Thoracic aorta (tissue), 2 donors: ENCODE measurements at regions not wholly inside any gene's neighbourhood (a gene's known extent, or its start where the extent isn't known, plus 50 kb on each side); places are given as distances from the start of the nearest gene placed in this dataset.
A peak's percentile ranks its signal among the peaks of the same experiment; 100 is the strongest.
"Not testable (repeated sequence)": the region's sequence is repeated elsewhere in the genome, so short reads cannot be mapped to it uniquely, and the experiment has no call there.

Experiments used
- ATAC-seq: fragments of 150-250 bp; one replicate; pipeline ENCODE4 v1.8.0; 2017; ENCODE audit warnings: low read depth; ENCODE audit not compliant: insufficient number of reproducible peaks, low FRiP score
- DNase-seq: peaks from one replicate; pipeline ENCODE4 v3.0.0-alpha.2; 2020; ENCODE audit warnings: low spot score
- H3K27ac ChIP-seq, 2 donors: fragments of 200-600 bp; sonication (generic); 1 replicate in 1 of 2; 2 replicates in 1 of 2; pipeline ENCODE4 v1.5.1; 2016; ENCODE audit warnings: mild to moderate bottlenecking in 2 of 2, moderate library complexity in 2 of 2
- H3K27me3 ChIP-seq: fragments of 200-600 bp; sonication (generic); replicated peaks from 2 replicates; pipeline ENCODE4 v1.6.0; 2016; ENCODE audit warnings: mild to moderate bottlenecking; ENCODE audit not compliant: insufficient read depth
- H3K36me3 ChIP-seq: fragments of 200-600 bp; sonication (generic); one replicate; pipeline ENCODE4 v1.5.1; 2016
- H3K4me1 ChIP-seq, 2 donors: fragments of 200-600 bp; sonication (generic); 1 replicate in 1 of 2; 2 replicates in 1 of 2; pipeline versions ENCODE4 v1.5.1 to v1.6.0; 2016; ENCODE audit warnings: low read depth in 2 of 2, mild to moderate bottlenecking in 1 of 2; ENCODE audit not compliant: control insufficient read depth in 1 of 2
- H3K4me3 ChIP-seq: fragments of 200-600 bp; sonication (generic); 2 replicates; pipeline ENCODE4 v1.5.1; 2016; ENCODE audit warnings: mild to moderate bottlenecking
- H3K9me3 ChIP-seq: fragments of 200-600 bp; sonication (generic); 2 replicates; pipeline ENCODE4 v1.5.1; 2016
- CTCF ChIP-seq: fragments of 200-600 bp; sonication (generic); IDR thresholded peaks from one replicate; pipeline ENCODE4 v1.5.1; 2019; ENCODE audit warnings: antibody characterized with exemption

DNA sequence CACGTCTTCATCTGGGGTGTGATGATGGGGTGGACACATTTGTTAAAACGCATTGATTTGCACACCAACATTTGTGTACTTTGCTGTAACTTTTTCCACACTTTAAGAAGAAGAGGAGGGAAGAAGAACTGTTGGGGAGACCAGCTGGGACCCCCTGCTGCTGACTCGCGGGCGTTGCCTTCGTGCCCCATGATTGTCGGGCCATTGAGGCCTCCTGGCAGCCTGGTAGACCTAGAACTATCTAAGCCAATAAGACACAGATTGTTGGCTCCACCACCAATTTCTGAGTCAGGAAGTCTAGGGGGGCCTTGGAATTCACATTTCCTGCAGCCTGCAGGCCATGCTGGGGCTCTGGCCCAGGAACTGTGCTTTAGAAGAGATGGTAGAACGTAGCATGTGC is 105.5 kb downstream of the TNFRSF13B start:
- no peaks in the 10 kb centered on the region for H3K36me3 ChIP-seq

GRCh38 chr17:16865704-16866103 is 106.2 kb downstream of the TNFRSF13B start:
- not testable (repeated sequence) for H3K27ac ChIP-seq, H3K4me3 ChIP-seq, DNase-seq, H3K27me3 ChIP-seq, H3K36me3 ChIP-seq, H3K9me3 ChIP-seq
- ATAC-seq, result peak; percentile 71
- peaks cover 0 to 16% of the 10 kb centered on the region in 2 donors for H3K4me1 ChIP-seq

More for the DNA sequence above, 105.5 kb downstream of the TNFRSF13B start:
- H3K27ac ChIP-seq, result no peak overlapping the region
- no peak overlapping the region for H3K4me3 ChIP-seq
- peaks cover 0 to 17% of the 10 kb centered on the region in 2 donors for H3K4me1 ChIP-seq
- H3K27me3 ChIP-seq, result no peaks in the 10 kb centered on the region
- no peak for ATAC-seq
- no peak for DNase-seq
- no peak for TF ChIP-seq CTCF
- H3K9me3 ChIP-seq, result no peaks in the 10 kb centered on the region

DNA sequence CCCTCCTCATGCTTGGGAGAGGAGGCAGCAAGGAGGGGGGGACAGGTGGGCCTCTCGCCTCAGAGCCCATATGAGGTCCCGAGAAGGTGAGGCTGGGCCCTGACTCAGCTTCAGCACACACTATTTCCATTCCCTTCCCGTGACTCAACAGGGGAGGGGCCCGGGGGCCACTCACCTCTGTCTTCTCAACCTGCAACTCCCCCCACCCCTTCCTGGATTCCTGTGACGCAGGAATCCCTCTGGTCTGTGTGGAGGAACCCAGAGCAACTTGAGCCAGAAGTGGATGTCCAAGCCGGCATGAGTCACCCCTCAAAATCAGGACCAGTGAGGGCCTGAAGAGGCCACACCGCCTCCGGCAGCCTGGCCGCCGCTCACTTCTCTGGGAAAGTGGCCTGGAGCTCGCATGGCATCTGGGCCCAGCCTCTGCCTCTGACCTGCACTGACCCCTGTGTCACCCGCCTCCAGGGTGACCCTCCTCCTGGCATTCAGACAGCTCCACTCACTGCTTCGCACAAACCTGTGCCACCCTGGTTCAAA is 106.8 kb downstream of the TNFRSF13B start:
- not testable (repeated sequence) for H3K36me3 ChIP-seq, DNase-seq, H3K4me3 ChIP-seq, H3K27ac ChIP-seq, H3K27me3 ChIP-seq, H3K9me3 ChIP-seq
- H3K4me1 ChIP-seq, result peaks cover 0 to 10% of the 10 kb centered on the region in 2 donors
- peak; percentile 55 for ATAC-seq

DNA sequence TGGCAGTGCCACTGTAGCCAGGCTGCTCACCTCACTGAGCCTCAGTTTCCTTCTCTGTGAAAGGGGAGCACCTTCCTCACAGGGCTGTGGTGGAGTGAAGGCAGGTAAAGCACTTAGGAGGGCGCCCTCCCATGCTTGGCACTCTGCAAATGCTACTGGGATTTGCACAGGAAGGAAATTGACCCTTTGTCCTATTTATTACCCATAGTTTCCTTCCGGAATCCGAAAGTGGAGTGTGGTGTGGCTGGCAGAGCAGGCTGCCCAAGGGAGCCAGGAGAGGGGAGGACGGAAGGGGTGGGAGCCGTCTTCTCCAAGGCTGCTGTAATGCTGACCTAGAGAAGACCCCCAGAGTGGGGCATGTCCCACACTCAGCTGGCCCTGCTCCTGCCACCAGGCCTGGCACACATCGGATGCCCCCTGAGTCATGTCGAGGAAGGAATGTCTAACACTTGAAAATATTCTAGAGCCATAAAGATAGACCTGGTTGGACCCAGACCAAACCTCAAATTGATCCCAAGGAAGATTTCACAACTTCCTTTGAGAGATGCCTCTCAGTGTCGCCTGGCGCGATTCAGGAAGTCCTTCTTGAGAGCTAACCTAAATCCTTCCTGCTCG is 107.3 kb downstream of the TNFRSF13B start:
- not testable (repeated sequence) for ATAC-seq, H3K27me3 ChIP-seq

GRCh38 chr17:16861152-16861551 is 110.8 kb downstream of the TNFRSF13B start:
- DNase-seq, H3K9me3 ChIP-seq, H3K4me3 ChIP-seq, H3K27ac ChIP-seq, H3K27me3 ChIP-seq, H3K4me1 ChIP-seq, H3K36me3 ChIP-seq, ATAC-seq: not testable (repeated sequence)

More for the DNA sequence above, 107.3 kb downstream of the TNFRSF13B start:
- not testable (repeated sequence) for H3K27ac ChIP-seq, DNase-seq, H3K36me3 ChIP-seq, H3K4me1 ChIP-seq, H3K4me3 ChIP-seq, H3K9me3 ChIP-seq

DNA sequence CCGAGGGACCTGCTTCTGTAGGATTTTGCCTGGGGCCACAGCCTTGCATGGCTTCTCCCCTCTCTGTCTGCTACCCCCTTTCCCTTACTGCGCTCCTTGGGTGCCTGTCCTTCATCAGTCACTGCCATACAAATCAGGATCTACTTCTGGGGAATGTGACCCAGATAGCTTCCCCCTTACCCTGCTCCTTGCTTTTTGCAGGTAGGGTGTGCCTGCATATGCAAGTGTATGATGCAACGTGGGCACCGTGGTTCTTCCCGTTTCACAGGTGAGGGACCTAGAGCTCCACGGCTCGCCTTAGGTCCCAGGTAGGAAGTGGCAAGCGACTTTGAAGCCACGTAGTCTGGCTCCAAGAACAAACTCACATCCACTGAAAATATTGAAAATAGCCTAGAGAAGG is 111.5 kb downstream of the TNFRSF13B start:
- not testable (repeated sequence) for DNase-seq, H3K4me1 ChIP-seq, H3K27ac ChIP-seq, H3K27me3 ChIP-seq, H3K9me3 ChIP-seq, ATAC-seq, H3K36me3 ChIP-seq, H3K4me3 ChIP-seq

DNA sequence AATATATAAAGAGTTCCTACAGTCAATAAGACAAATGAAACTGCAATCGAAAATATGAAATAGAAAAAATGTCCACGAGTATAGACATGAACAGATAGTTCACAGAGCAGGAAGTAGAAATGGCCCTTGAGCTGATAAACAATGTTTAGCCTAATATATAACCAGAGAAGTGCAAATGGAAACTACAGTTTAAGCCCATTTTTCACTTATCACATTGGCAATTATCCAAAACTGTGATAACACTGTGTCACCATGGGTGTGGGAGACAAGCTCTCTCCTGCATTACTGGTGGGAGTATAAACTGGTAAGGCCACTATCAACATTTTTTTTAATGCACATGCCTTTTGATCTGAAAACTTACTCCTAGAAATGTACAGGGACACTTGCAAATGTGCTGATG is 112.4 kb downstream of the TNFRSF13B start:
- H3K4me3 ChIP-seq, H3K27ac ChIP-seq, H3K36me3 ChIP-seq, H3K27me3 ChIP-seq, H3K4me1 ChIP-seq, ATAC-seq, H3K9me3 ChIP-seq, DNase-seq: not testable (repeated sequence)

- H3K9me3 ChIP-seq, ATAC-seq, H3K4me3 ChIP-seq, DNase-seq, H3K27ac ChIP-seq, H3K36me3 ChIP-seq, H3K4me1 ChIP-seq, H3K27me3 ChIP-seq: not testable (repeated sequence)
These were observed 114.2 kb downstream of the TNFRSF13B start for GRCh38 chr17:16857746-16858145.

- H3K4me1 ChIP-seq, H3K9me3 ChIP-seq, ATAC-seq, H3K27ac ChIP-seq, H3K4me3 ChIP-seq, DNase-seq, H3K27me3 ChIP-seq, H3K36me3 ChIP-seq: not testable (repeated sequence)
These were observed 115.1 kb downstream of the TNFRSF13B start for GRCh38 chr17:16856846-16857245.

GRCh38 chr17:16856171-16856570 is 115.7 kb downstream of the TNFRSF13B start:
- H3K27me3 ChIP-seq, H3K36me3 ChIP-seq, ATAC-seq, H3K27ac ChIP-seq, DNase-seq, H3K4me3 ChIP-seq, H3K9me3 ChIP-seq, H3K4me1 ChIP-seq: not testable (repeated sequence)

DNA sequence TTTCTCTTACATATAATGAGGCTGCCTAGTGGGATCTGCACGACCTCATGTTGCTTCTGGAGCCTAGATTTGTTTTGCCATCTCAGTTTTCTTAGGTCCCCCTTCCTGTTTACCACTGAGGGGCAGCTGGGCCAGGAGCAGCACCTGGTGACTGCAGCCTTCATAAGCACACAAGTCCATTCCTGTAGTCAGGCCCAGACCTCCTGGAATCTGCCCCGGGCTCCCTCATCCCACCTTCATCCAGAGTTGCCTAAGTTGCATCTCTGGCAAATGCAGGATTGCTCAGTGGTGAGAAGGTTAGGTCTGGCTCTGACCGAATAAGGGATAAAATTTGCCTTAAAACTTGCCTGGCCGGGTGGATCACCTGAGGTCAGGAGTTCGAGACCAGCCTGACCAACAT is 117.3 kb downstream of the TNFRSF13B start:
- not testable (repeated sequence) for H3K4me1 ChIP-seq, H3K27ac ChIP-seq, H3K27me3 ChIP-seq, H3K9me3 ChIP-seq, H3K4me3 ChIP-seq, H3K36me3 ChIP-seq, ATAC-seq, DNase-seq
